ENCODE measurements at regions not wholly inside any gene's neighbourhood (a gene's known extent, or its start where the extent isn't known, plus 50 kb on each side); places are given as distances from the start of the nearest gene placed in this dataset.

DNA sequence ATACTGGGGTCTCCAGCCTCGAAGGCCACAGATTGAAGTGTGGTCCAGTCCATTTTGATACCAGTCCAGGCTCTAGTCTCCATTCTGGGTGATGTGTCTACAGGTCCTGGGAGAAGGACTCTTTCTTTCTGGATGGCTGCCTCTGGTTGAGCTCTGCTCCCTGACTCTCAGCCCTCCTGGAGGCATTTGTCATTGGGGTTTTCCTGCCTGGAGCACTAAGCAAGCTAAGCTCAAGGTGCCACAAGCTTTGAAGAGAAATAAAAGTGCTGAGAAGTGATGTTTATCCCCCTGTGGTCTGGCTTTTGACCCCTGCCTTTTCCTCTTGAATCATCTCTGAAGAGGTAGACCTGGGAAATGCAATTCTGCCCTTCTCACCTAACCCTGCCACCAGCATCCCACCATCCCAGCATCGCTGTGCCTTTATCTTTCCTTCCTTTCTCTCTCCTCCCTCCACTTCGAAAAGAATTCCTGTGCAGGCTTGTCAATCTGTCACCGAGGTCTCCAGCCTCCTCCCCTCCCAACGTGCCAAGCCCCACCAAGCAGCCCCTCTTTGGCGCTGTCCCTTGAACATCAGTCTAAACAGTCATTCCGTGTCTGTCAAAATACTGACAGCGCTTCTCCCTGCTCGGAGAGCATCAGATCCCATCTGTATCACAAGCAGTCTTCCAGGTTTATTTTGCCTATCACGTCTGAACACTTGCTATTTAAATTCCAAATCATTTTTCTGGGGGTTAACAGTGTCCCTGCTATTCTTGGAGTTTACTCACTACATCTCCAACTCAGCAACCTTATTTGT, 334.6 kb upstream of the SLC14A2 start:
- H3K4me3 ChIP-seq (replicated peaks; ENCODE audit: low read depth, low read length) = no peak overlapping the region
- no peak for DNase-seq (ENCODE audit: low read depth)
- TF ChIP-seq, protein P1, sequence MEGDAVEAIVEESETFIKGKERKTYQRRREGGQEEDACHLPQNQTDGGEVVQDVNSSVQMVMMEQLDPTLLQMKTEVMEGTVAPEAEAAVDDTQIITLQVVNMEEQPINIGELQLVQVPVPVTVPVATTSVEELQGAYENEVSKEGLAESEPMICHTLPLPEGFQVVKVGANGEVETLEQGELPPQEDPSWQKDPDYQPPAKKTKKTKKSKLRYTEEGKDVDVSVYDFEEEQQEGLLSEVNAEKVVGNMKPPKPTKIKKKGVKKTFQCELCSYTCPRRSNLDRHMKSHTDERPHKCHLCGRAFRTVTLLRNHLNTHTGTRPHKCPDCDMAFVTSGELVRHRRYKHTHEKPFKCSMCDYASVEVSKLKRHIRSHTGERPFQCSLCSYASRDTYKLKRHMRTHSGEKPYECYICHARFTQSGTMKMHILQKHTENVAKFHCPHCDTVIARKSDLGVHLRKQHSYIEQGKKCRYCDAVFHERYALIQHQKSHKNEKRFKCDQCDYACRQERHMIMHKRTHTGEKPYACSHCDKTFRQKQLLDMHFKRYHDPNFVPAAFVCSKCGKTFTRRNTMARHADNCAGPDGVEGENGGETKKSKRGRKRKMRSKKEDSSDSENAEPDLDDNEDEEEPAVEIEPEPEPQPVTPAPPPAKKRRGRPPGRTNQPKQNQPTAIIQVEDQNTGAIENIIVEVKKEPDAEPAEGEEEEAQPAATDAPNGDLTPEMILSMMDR (IDR thresholded peaks at IDR 0.05; ENCODE audit: low read length, missing control alignments) = no peak

DNA sequence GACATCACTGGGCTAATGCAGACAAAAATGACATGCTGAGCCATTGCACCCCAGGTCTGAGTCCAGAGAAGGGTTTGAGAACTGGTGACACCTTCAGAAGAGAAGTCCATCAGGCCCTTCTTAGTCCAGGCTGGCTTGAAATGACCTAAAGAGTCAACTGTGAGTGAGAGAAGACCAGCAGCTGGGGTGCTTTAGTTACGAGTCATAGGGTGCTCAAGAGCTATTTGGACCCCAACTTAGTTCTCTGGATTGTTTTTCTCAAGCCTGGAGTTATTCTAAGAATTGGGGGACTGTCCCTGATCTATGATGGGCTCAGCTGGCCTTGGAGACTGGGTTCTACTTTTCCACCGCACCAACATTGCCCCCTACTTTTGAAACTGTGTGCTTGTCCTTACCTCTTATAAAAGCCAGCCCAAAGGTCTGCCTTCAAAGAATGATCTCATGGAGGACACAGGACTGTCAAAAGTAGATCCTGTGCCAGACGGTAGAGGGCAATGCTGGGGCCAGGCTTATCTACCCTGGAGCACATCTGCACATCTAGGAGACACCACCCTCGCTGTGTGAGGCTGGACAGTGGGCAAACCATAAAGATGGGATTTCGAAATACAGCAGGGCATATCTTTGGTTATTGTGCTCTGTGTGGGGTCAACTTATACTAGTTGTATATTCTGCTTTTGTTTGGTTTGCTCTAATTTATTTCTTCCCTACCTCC, 333.0 kb upstream of the SLC14A2 start:
- TF ChIP-seq, protein P1 (IDR thresholded peaks at IDR 0.05; ENCODE audit: low read length, missing control alignments) = no peak
- no peak for DNase-seq (ENCODE audit: low read depth)
- no peak overlapping the region for H3K4me3 ChIP-seq (replicated peaks; ENCODE audit: low read depth, low read length)

DNA sequence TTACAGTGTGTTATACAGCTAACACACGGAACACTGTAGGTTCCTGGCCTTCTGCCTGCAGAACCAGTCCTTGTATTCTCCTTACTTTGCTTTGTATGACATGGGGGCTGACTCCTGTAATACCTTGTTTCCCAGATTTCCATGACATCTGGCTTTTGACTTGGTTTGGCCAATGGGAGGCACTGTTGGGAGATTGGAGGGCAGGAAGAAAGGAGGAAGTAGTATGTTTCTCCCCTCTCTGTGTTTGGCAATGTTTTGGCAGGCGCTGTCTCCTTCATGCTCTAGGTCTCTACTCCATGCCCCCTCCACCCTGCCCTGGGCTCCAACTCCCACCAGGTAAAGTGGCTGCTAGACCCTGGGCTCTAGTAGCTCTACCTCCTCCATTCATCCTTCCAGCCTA, 331.1 kb upstream of the SLC14A2 start:
- DNase-seq (ENCODE audit: low read depth) = no peak
- no peak overlapping the region for H3K4me3 ChIP-seq (replicated peaks; ENCODE audit: low read depth, low read length)
- TF ChIP-seq, protein P1 (IDR thresholded peaks at IDR 0.05; ENCODE audit: low read length, missing control alignments) = no peak

DNA sequence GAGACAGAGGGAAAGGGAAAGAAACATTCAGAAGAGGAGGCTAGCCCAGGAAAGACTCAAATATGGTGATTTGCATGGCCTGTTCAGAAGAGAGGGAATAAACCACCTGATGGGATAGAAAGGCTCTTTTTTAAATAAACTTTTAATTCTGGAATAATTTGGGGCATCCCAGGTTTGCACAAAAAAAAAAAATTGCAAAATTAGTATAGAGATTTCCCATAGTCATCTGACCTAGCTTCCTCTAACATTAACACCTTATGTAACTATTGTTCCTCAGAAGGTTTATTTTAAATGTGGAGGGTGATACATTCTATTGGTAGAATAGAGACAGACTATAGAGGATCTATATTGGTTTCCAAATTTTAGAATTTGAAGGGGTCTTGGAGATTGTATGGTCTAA, 330.4 kb upstream of the SLC14A2 start:
- TF ChIP-seq, protein P1 (IDR thresholded peaks at IDR 0.05; ENCODE audit: low read length, missing control alignments) = no peak
- no peak overlapping the region for H3K4me3 ChIP-seq (replicated peaks; ENCODE audit: low read depth, low read length)
- no peak for DNase-seq (ENCODE audit: low read depth)

DNA sequence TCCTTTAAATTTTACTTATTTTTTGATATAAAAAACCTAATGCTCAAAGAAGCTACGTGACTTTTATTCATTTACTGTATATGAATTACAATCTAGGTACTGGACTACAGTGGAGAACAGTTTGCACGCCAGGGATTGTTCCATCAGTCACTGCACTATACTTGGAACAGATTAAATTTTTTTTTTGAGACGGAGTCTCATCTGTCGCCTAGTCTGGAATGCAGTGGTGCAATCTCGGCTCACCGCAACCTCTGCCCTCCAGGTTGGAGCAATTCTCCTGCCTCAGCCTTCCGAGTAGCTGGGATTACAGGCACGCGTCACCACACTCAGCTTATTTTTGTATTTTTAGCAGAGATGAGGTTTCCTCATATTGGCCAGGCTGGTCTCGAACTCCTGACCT, 330.0 kb upstream of the SLC14A2 start:
- H3K4me3 ChIP-seq (replicated peaks; ENCODE audit: low read depth, low read length) = no peak overlapping the region

DNA sequence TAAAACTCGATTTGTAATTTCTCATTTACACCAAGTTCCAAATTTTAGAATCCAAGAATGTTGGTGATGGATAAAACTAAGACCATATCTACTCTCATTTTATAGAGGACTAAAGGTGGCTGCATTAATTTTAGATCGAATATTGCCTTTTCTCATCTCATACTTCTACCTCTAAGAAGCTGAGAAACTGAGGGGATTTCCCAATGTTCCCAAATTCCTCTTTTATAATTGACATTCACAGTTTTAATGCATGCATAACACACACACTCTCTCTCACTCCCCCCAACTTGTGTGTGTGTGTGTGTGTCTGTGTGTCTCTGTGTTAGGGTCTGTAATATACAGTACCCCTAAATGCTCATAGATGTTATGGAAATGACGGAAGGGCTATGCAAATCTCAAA, 328.8 kb upstream of the SLC14A2 start:
- H3K4me3 ChIP-seq (replicated peaks; ENCODE audit: low read depth, low read length) = no peak overlapping the region
- TF ChIP-seq, protein P1 (IDR thresholded peaks at IDR 0.05; ENCODE audit: low read length, missing control alignments) = no peak
- no peak for DNase-seq (ENCODE audit: low read depth)

More for the DNA sequence above, 330.0 kb upstream of the SLC14A2 start:
- DNase-seq (ENCODE audit: low read depth) = no peak
- TF ChIP-seq, protein P1 (IDR thresholded peaks at IDR 0.05; ENCODE audit: low read length, missing control alignments) = no peak
